Neural cell (in vitro differentiated cells): ENCODE measurements at regions not wholly inside any gene's neighbourhood (a gene's known extent, or its start where the extent isn't known, plus 50 kb on each side); places are given as distances from the start of the nearest gene placed in this dataset.
A peak's percentile ranks its signal among the peaks of the same experiment; 100 is the strongest.

Source experiments
- H2AFZ ChIP-seq: fragments of 200-600, 300-800 bp; sonication (generic), shearing (Covaris generic); 2 replicates; pipeline ENCODE4 v1.6.0; 2014; ENCODE audit warnings: low read depth, mild to moderate bottlenecking, antibody characterized with exemption, low read length, moderate library complexity
- H3F3A ChIP-seq: fragments of 200-600 bp; shearing (Covaris generic); 2 replicates; pipeline ENCODE4 v1.6.1; 2016; ENCODE audit warnings: mild to moderate bottlenecking, moderate library complexity, mixed read lengths, antibody characterized with exemption, low read length; ENCODE audit not compliant: insufficient read depth, poor library complexity, severe bottlenecking
- H3K27ac ChIP-seq: fragments of 200-600, 300-800 bp; sonication (generic), shearing (Covaris generic); 2 replicates; pipeline ENCODE4 v1.5.1; 2014; ENCODE audit warnings: mild to moderate bottlenecking, low read length, moderate library complexity
- H3K27me3 ChIP-seq: fragments of 300-800, 200-600 bp; sonication (generic), shearing (Covaris generic); 2 replicates; pipeline ENCODE4 v1.6.0; 2014; ENCODE audit warnings: mild to moderate bottlenecking, low read depth, low read length, moderate library complexity; ENCODE audit not compliant: insufficient read depth
- H3K36me3 ChIP-seq: fragments of 300-800, 200-600 bp; sonication (generic), shearing (Covaris generic); 2 replicates; pipeline ENCODE4 v1.5.1; 2014; ENCODE audit warnings: mild to moderate bottlenecking, antibody characterized with exemption, low read length, moderate library complexity; ENCODE audit not compliant: insufficient read depth
- H3K4me2 ChIP-seq: fragments of 300-800, 200-600 bp; sonication (generic), shearing (Covaris generic); 2 replicates; pipeline ENCODE4 v1.6.0; 2014; ENCODE audit warnings: mild to moderate bottlenecking, low read length
- H3K4me3 ChIP-seq: fragments of 300-800, 200-600 bp; sonication (generic), shearing (Covaris generic); 2 replicates; pipeline ENCODE4 v1.5.1; 2014; ENCODE audit warnings: mild to moderate bottlenecking, low read length, moderate library complexity
- H3K79me2 ChIP-seq: fragments of 200-600 bp; shearing (Covaris generic); replicated peaks from 2 replicates; pipeline ENCODE4 v1.6.0; 2014; ENCODE audit warnings: mild to moderate bottlenecking, low read length, moderate library complexity; ENCODE audit not compliant: insufficient read depth
- H3K9ac ChIP-seq: fragments of 300-800, 200-600 bp; sonication (generic), shearing (Covaris generic); 2 replicates; pipeline ENCODE4 v1.6.1; 2016; ENCODE audit warnings: mild to moderate bottlenecking, low read length, mixed read lengths
- H3K9me2 ChIP-seq: fragments of 200-600 bp; shearing (Covaris generic); 2 replicates; pipeline ENCODE4 v1.6.1; 2016; ENCODE audit warnings: mild to moderate bottlenecking, low read length, mixed read lengths; ENCODE audit not compliant: insufficient read depth
- H3K9me3 ChIP-seq: fragments of 200-600, 300-800 bp; sonication (generic), shearing (Covaris generic); 2 replicates; pipeline ENCODE4 v1.6.1; 2016; ENCODE audit warnings: mild to moderate bottlenecking, mixed run types, low read length, moderate library complexity, mixed read lengths
- H4K20me1 ChIP-seq: fragments of 200-600 bp; shearing (Covaris generic); 2 replicates; pipeline ENCODE4 v1.6.1; 2016; ENCODE audit warnings: mild to moderate bottlenecking, mixed run types; ENCODE audit not compliant: insufficient read depth
- CTCF ChIP-seq: fragments of 450-650 bp; IDR thresholded peaks from 2 replicates; pipeline ENCODE4 v1.5.1; 2014; ENCODE audit warnings: antibody characterized with exemption, mild to moderate bottlenecking, moderate library complexity; ENCODE audit not compliant: poor library complexity, severe bottlenecking
- EP300 ChIP-seq: fragments of 450-650 bp; conservative IDR thresholded peaks from 2 replicates; pipeline ENCODE4 v1.6.1; 2014; ENCODE audit warnings: antibody characterized with exemption, mild to moderate bottlenecking, moderate library complexity; ENCODE audit not compliant: poor library complexity, severe bottlenecking
- EZH2 ChIP-seq: fragments of 200-600, 300-800 bp; shearing (Covaris generic), sonication (generic); IDR thresholded peaks from 2 replicates; pipeline ENCODE4 v1.6.1; 2014; ENCODE audit warnings: antibody characterized with exemption, low read length, borderline replicate concordance, mild to moderate bottlenecking; ENCODE audit not compliant: insufficient read depth, poor library complexity, severe bottlenecking
- MXI1 ChIP-seq: fragments of 450-650 bp; conservative IDR thresholded peaks from 2 replicates; pipeline ENCODE4 v1.6.1; 2014; ENCODE audit warnings: antibody characterized with exemption, mild to moderate bottlenecking; ENCODE audit not compliant: poor library complexity, severe bottlenecking
- POLR2AphosphoS5 ChIP-seq: IDR thresholded peaks from 2 replicates; pipeline ENCODE4 v1.6.1; 2012
- RAD21 ChIP-seq: fragments of 450-650 bp; conservative IDR thresholded peaks from 2 replicates; pipeline ENCODE4 v1.6.1; 2014; ENCODE audit warnings: antibody characterized with exemption, mild to moderate bottlenecking, moderate library complexity
- REST ChIP-seq: IDR thresholded peaks from 2 replicates; pipeline ENCODE4 v1.6.1; 2012; ENCODE audit warnings: borderline replicate concordance
- SMC3 ChIP-seq: fragments of 450-650 bp; conservative IDR thresholded peaks from 2 replicates; pipeline ENCODE4 v1.6.1; 2014; ENCODE audit warnings: antibody characterized with exemption, mild to moderate bottlenecking, moderate library complexity; ENCODE audit not compliant: poor library complexity
- TAF1 ChIP-seq: IDR thresholded peaks from 2 replicates; pipeline ENCODE4 v1.6.1; 2012; ENCODE audit warnings: low read depth

- H2AFZ ChIP-seq: no peak overlapping the region
- no peak for TF ChIP-seq EZH2
- TF ChIP-seq REST: no peak
- TF ChIP-seq POLR2AphosphoS5: no peak
- TF ChIP-seq SMC3: no peak
- no peak for TF ChIP-seq MXI1
- TF ChIP-seq TAF1: no peak
- no peak for TF ChIP-seq EP300
- no peak for TF ChIP-seq RAD21
- no peak for TF ChIP-seq CTCF
Observed at GRCh38 chr14:28941758-28942157, 175.2 kb downstream of the FOXG1 start.

GRCh38 chr14:28944605-28945004 is 178.0 kb downstream of the FOXG1 start:
- no peaks in the 10 kb centered on the region for H3K9me2 ChIP-seq
- no peaks in the 10 kb centered on the region for H3K9me3 ChIP-seq
- no peak overlapping the region for H3K4me2 ChIP-seq
- H4K20me1 ChIP-seq: no peaks in the 10 kb centered on the region
- H3K4me3 ChIP-seq: no peak overlapping the region
- TF ChIP-seq MXI1: no peak
- peak; percentile 76 for TF ChIP-seq EP300
- peak; percentile 46 for TF ChIP-seq POLR2AphosphoS5
- H3K9ac ChIP-seq: no peak overlapping the region
- no peaks in the 10 kb centered on the region for H3K27me3 ChIP-seq
- H3K27ac ChIP-seq: peak overlapping the region; percentile 14
- H3F3A ChIP-seq: no peaks in the 10 kb centered on the region
- H3K79me2 ChIP-seq: no peaks in the 10 kb centered on the region
- no peaks in the 10 kb centered on the region for H3K36me3 ChIP-seq
- no peak overlapping the region for H2AFZ ChIP-seq

More at GRCh38 chr14:28941758-28942157, 175.2 kb downstream of the FOXG1 start:
- no peak overlapping the region for H3K4me2 ChIP-seq
- no peaks in the 10 kb centered on the region for H4K20me1 ChIP-seq
- no peak overlapping the region for H3K4me3 ChIP-seq
- no peaks in the 10 kb centered on the region for H3K79me2 ChIP-seq
- no peaks in the 10 kb centered on the region for H3K36me3 ChIP-seq
- no peak overlapping the region for H3K27ac ChIP-seq
- H3K9ac ChIP-seq: no peak overlapping the region
- no peaks in the 10 kb centered on the region for H3F3A ChIP-seq
- H3K27me3 ChIP-seq: no peaks in the 10 kb centered on the region
- H3K9me3 ChIP-seq: no peaks in the 10 kb centered on the region
- H3K9me2 ChIP-seq: no peaks in the 10 kb centered on the region

GRCh38 chr14:28946267-28946666 is 179.7 kb downstream of the FOXG1 start:
- H2AFZ ChIP-seq: no peak overlapping the region
- no peaks in the 10 kb centered on the region for H3K36me3 ChIP-seq
- H3K9me3 ChIP-seq: no peaks in the 10 kb centered on the region
- H3K27me3 ChIP-seq: no peaks in the 10 kb centered on the region
- no peaks in the 10 kb centered on the region for H3K79me2 ChIP-seq
- H3K9me2 ChIP-seq: no peaks in the 10 kb centered on the region
- H3K9ac ChIP-seq: no peak overlapping the region
- H3K27ac ChIP-seq: no peak overlapping the region
- TF ChIP-seq POLR2AphosphoS5 (no peak), EZH2 (no peak), RAD21 (no peak), MXI1 (no peak), SMC3 (no peak), REST (no peak), TAF1 (no peak)
- no peaks in the 10 kb centered on the region for H3F3A ChIP-seq
- no peaks in the 10 kb centered on the region for H4K20me1 ChIP-seq
- H3K4me3 ChIP-seq: no peak overlapping the region
- no peak overlapping the region for H3K4me2 ChIP-seq
